Lung (tissue), 11 donors: ENCODE measurements at regions not wholly inside any gene's neighbourhood (a gene's known extent, or its start where the extent isn't known, plus 50 kb on each side); places are given as distances from the start of the nearest gene placed in this dataset.

Experiments used
- ATAC-seq: fragments of 200-7000 bp; cut with Tn5 transposase; one replicate; pipeline ENCODE4 v1.9.1; 2020; ENCODE audit warnings: moderate number of reproducible peaks; ENCODE audit not compliant: insufficient read depth, low FRiP score
- DNase-seq, 3 donors: peaks; one replicate each; pipeline ENCODE4 v3.0.0-alpha.2; 2013 to 2017
- H3K27ac ChIP-seq, 2 donors: one replicate each; pipeline ENCODE4 v1.5.1; 2013; ENCODE audit warnings: mild to moderate bottlenecking in 2 of 2, moderate library complexity in 2 of 2, control low read depth in 1 of 2, inconsistent platforms in 1 of 2, low read depth in 1 of 2, low read length in 1 of 2
- H3K27me3 ChIP-seq, 3 donors: one replicate each; pipeline ENCODE4 v1.5.1; 2013; ENCODE audit warnings: low read length in 2 of 3; ENCODE audit not compliant: control insufficient read depth in 3 of 3, insufficient read depth in 3 of 3
- H3K36me3 ChIP-seq, 4 donors: one replicate each; pipeline ENCODE4 v1.5.1; 2013; ENCODE audit warnings: low read length in 4 of 4, mild to moderate bottlenecking in 1 of 4, moderate library complexity in 1 of 4; ENCODE audit not compliant: control insufficient read depth in 4 of 4, insufficient read depth in 4 of 4
- H3K4me1 ChIP-seq, 5 donors: one replicate each; pipeline ENCODE4 v1.5.1; 2013; ENCODE audit warnings: low read length in 5 of 5, mild to moderate bottlenecking in 2 of 5, moderate library complexity in 1 of 5; ENCODE audit not compliant: control insufficient read depth in 5 of 5, insufficient read depth in 5 of 5
- H3K4me3 ChIP-seq: one replicate; pipeline ENCODE4 v1.5.1; 2013; ENCODE audit warnings: mild to moderate bottlenecking, control low read depth, moderate library complexity
- H3K9ac ChIP-seq, 2 donors: one replicate each; pipeline ENCODE4 v1.5.1; 2013; ENCODE audit warnings: low read length in 2 of 2, control low read depth in 1 of 2; ENCODE audit not compliant: insufficient read depth in 1 of 2
- H3K9me3 ChIP-seq, 4 donors: one replicate each; pipeline ENCODE4 v1.5.1; 2013; ENCODE audit warnings: low read length in 3 of 4, mild to moderate bottlenecking in 1 of 4, moderate library complexity in 1 of 4; ENCODE audit not compliant: control insufficient read depth in 4 of 4, insufficient read depth in 3 of 4
- CTCF ChIP-seq: IDR thresholded peaks from 2 replicates; pipeline ENCODE4 v1.5.1; 2012; ENCODE audit warnings: mild to moderate bottlenecking; ENCODE audit errors: control extremely low read depth, extremely low read depth
- WGBS, 2 donors: extraction: QIAGEN DNeasy Blood & Tissue Kit; methylation state at CpG; one replicate each; pipeline ENCODE4 v1.1.7; 2013; 5-methylcytosine and 5-hydroxymethylcytosine counted together
- donor health status: control.
- donor health status: control.
- donor health status: Bipolar disorder and iron deficiency.
- donor health status: healthy.
- donor health status: DM: yes; HTN: yes; CAD: no.

- no peak overlapping the region for H3K27ac ChIP-seq
- H3K9me3 ChIP-seq, result no peaks in the 10 kb centered on the region
- TF ChIP-seq CTCF, result no peak
- peaks cover 0 to 8% (median 0%) of the 10 kb centered on the region in 5 donors for H3K4me1 ChIP-seq
- 79 to 94% methylated on average over 1 of the region's 1 CpG for WGBS, 2 donors
- H3K9ac ChIP-seq, result no peak overlapping the region
- ATAC-seq (no peak), DNase-seq (no peak)
- no peak overlapping the region for H3K4me3 ChIP-seq
- peaks cover 0 to 2% (median 0%) of the 10 kb centered on the region in 4 donors for H3K36me3 ChIP-seq
- H3K27me3 ChIP-seq, result no peaks in the 10 kb centered on the region
Measured at GRCh38 chr4:74544655-74545361, 99.9 kb downstream of the AREG start.

- Histone ChIP-seq H3K9me3 (no peaks in the 10 kb centered on the region), H3K4me3 (no peak overlapping the region), H3K36me3 (peaks cover 0 to 2% (median 0%) of the 10 kb centered on the region in 4 donors), H3K27me3 (no peaks in the 10 kb centered on the region), H3K9ac (no peak overlapping the region), H3K27ac (no peak overlapping the region), H3K4me1 (peaks cover 0 to 8% (median 0%) of the 10 kb centered on the region in 5 donors)
- DNase-seq, result peak; percentile 19 to 44 (median 21)
- no peak for ATAC-seq
- no peak for TF ChIP-seq CTCF
Measured at GRCh38 chr4:74545448-74545847, 100.5 kb downstream of the AREG start.

- Histone ChIP-seq H3K4me1 (peaks cover 0 to 8% (median 0%) of the 10 kb centered on the region in 5 donors), H3K9ac (no peak overlapping the region), H3K27me3 (no peaks in the 10 kb centered on the region), H3K4me3 (no peak overlapping the region), H3K9me3 (no peaks in the 10 kb centered on the region), H3K36me3 (peaks cover 0 to 2% (median 0%) of the 10 kb centered on the region in 4 donors), H3K27ac (no peak overlapping the region)
- TF ChIP-seq CTCF, result no peak
- 71 to 82% methylated on average over 2 of the region's 2 CpGs for WGBS, 2 donors
- DNase-seq, result no peak
- no peak for ATAC-seq
Measured at GRCh38 chr4:74546057-74546456, 101.1 kb downstream of the AREG start.

GRCh38 chr4:74547042-74547441 lies 102.1 kb downstream of the AREG start:
- Histone ChIP-seq H3K27ac (no peak overlapping the region), H3K36me3 (peaks cover 0 to 2% (median 0%) of the 10 kb centered on the region in 4 donors), H3K4me1 (peaks cover 0 to 8% (median 0%) of the 10 kb centered on the region in 5 donors), H3K9me3 (no peaks in the 10 kb centered on the region), H3K4me3 (no peak overlapping the region), H3K9ac (no peak overlapping the region), H3K27me3 (no peaks in the 10 kb centered on the region)
- DNase-seq (no peak), ATAC-seq (no peak)
- no peak for TF ChIP-seq CTCF
